Bone marrow (tissue), 2 donors: ENCODE measurements at regions not wholly inside any gene's neighbourhood (a gene's known extent, or its start where the extent isn't known, plus 50 kb on each side); places are given as distances from the start of the nearest gene placed in this dataset.
"Not testable (repeated sequence)": the region's sequence is repeated elsewhere in the genome, so short reads cannot be mapped to it uniquely, and the experiment has no call there.

ENCODE experiments used
- DNase-seq, 2 donors: peaks; one replicate each; lab custom pipeline; 2025; lab: John Stamatoyannopoulos, UW

- no peak for DNase-seq
Observed at GRCh38 chr1:208347191-208347590, 103.0 kb upstream of the PLXNA2 start.

- DNase-seq = no peak
Observed at GRCh38 chr1:208349694-208350330, 105.6 kb upstream of the PLXNA2 start.

- DNase-seq = no peak
Observed at GRCh38 chr1:208350815-208351214, 106.6 kb upstream of the PLXNA2 start.

GRCh38 chr1:208351838-208352237 lies 107.7 kb upstream of the PLXNA2 start:
- no peak for DNase-seq

GRCh38 chr1:208353797-208354196 lies 109.6 kb upstream of the PLXNA2 start:
- DNase-seq = not testable (repeated sequence)

- DNase-seq = no peak
Observed at GRCh38 chr1:208357644-208358507, 113.7 kb upstream of the PLXNA2 start.

GRCh38 chr1:208358651-208359050 lies 114.5 kb upstream of the PLXNA2 start:
- no peak for DNase-seq

GRCh38 chr1:208362011-208362410 lies 117.8 kb upstream of the PLXNA2 start:
- DNase-seq = no peak

GRCh38 chr1:208366559-208366958 lies 122.4 kb upstream of the PLXNA2 start:
- no peak for DNase-seq

GRCh38 chr1:208369045-208369444 lies 124.9 kb upstream of the PLXNA2 start:
- no peak for DNase-seq

- DNase-seq = no peak
Observed at GRCh38 chr1:208369658-208370057, 125.5 kb upstream of the PLXNA2 start.

- no peak for DNase-seq
Observed at GRCh38 chr1:208374391-208374941, 130.3 kb upstream of the PLXNA2 start.

GRCh38 chr1:208381481-208381880 lies 137.3 kb upstream of the PLXNA2 start:
- no peak for DNase-seq

- no peak for DNase-seq
Observed at GRCh38 chr1:208387908-208388811, 144.0 kb upstream of the PLXNA2 start.

GRCh38 chr1:208393416-208393815 lies 149.2 kb upstream of the PLXNA2 start:
- DNase-seq = no peak

- no peak for DNase-seq
Observed at GRCh38 chr1:208393826-208394225, 149.6 kb upstream of the PLXNA2 start.

GRCh38 chr1:208397286-208397685 lies 153.1 kb upstream of the PLXNA2 start:
- no peak for DNase-seq

- no peak for DNase-seq
Observed at GRCh38 chr1:208405014-208405413, 160.8 kb upstream of the PLXNA2 start.

- DNase-seq = no peak
Observed at GRCh38 chr1:208409176-208409575, 165.0 kb upstream of the PLXNA2 start.

GRCh38 chr1:208410409-208410808 lies 166.2 kb upstream of the PLXNA2 start:
- no peak for DNase-seq

GRCh38 chr1:208413006-208413405 lies 168.8 kb upstream of the PLXNA2 start:
- no peak for DNase-seq

- DNase-seq = no peak
Observed at GRCh38 chr1:208418667-208419066, 174.5 kb upstream of the PLXNA2 start.
